NAMALWA (cell line): ENCODE measurements at regions not wholly inside any gene's neighbourhood (a gene's known extent, or its start where the extent isn't known, plus 50 kb on each side); places are given as distances from the start of the nearest gene placed in this dataset.
A peak's percentile ranks its signal among the peaks of the same experiment; 100 is the strongest.

Source experiments
- DNase-seq: peaks from one replicate; pipeline ENCODE4 v3.0.0-alpha.2; 2015; ENCODE audit warnings: low spot score

DNA sequence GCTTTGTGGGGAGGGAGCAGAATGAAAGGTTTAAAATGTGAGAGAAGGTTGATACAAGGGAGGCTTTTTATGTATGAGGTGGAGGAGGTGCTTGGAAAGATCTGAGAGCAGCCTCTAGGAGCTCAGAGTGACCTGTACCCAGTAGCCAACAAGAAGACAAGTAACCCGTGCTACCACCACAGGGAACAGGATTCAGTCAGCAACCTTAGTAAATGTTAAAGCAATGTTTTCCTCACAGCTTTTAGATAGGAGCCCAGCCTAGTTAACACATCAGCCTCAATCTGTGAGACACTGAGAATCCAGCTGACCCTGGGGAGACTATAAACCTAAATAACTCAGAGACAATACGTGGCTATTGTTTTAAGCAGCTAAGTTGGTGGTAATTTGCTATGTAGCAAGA lies 194.9 kb upstream of the NT5C1B start:
- no peak for DNase-seq

DNA sequence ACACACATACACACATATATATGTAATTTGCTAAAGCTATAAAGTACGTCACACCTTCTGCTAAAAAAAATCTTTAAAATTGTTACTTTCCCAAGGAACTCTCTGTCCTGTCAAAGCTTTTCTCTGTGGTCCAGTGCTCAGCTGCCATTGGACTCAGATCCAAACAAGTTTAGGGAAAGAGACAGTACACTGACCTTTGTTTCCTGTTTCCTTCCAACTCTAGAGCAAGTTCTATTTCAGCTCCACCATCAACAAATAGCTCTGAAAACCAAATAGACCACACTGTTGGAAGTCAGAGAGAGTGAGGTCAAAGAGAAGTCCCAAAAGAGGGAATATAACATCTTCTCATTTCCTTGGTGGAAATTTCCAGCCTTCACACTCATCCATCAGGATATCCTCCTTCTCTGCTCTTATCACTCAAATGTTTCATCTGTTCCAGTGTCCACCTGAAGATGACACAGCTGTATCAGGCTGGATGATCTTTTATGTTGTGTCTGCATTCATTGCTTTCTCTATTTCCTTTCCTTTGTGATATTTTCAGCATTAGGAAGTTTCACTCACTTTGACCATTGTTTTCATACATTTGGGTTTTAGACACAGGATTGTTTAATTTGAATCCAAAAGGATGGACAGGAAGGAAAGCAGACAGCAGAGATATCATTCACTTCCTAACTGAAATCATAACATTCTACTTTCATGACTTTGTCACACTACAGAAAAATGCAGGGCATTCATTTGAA lies 192.3 kb upstream of the NT5C1B start:
- no peak for DNase-seq

DNA sequence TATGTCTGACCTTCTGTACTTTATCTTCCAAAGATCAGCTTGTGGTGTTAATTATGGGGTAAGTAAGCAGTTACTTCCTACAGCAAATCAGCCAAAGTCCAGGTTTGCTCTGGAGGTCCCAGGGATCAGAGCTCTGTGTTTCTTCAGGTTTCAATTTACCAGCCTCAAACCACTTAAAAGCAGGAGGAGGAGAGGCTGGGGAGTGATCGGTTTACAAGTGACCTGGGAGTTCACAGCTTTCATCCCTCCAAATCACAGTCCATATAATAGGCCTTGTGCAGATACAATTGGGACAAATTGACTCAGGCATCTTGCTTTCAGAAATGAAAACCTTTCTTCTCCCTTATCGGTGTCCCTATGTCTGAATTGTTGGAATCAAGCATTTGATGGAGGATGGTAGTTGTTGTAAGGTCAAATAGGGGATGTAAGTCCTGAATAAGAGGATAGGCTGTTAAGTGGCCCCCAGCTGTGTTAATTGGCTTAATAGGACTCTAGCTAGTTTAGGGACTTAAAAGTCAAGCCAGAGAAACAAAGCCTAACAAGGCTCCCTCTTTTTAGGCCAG lies 188.0 kb upstream of the NT5C1B start:
- DNase-seq = no peak

DNA sequence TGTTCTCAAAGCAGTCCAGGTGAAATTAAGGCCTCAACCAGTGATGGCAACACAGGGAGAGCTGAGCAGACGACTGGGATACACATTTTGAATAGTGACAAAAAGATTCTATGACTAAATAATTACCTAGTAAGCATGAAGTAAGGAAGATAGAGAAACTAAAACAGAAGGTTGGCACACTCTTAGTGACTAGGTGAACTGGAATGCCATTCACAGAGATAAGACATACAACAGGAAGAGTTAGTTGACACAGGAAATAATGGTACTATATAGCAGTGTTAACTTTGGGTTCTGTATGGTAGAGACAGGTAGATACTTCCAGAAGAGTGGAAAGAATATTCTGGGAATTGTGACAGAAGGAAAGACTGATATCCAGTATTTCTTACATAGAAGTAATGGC lies 181.8 kb upstream of the NT5C1B start:
- DNase-seq = no peak

DNA sequence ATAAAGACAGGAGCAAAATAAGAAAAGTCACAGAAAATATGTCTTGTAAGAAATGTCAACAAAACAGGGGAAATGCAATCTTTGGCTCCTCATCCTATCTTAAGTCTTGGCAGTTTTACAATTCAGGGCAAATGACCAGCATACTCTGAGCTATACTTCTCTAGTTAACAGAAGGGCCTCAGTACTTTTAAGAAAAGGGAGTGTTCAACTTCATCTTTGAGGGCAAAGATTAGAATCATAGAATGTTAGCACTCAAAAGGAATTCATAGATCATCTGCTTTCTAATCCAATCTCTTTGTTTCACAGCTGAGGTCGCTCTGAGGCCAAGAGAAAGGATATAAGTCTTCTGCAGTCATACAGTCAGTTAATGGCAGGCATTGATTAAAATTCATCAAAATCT lies 174.0 kb upstream of the NT5C1B start:
- no peak for DNase-seq

DNA sequence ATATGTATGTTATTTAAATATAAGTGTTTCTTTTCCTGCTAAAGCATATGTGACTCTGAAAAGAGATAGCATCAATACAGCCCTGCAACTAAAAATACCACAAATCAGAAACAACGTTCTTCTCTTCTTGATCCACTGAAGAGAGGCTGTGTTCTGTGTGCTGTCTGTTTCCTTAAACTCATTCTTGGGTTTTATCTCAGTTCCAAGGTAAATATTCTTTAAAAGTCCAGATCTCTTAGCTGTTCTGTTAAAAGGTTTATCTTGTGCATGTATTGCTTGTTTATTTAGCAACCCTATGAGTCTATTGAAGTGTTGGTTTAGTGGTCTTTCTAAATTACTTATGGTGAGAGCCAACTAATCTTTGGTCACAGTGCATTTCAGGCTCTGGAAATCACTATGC lies 173.3 kb upstream of the NT5C1B start:
- no peak for DNase-seq

DNA sequence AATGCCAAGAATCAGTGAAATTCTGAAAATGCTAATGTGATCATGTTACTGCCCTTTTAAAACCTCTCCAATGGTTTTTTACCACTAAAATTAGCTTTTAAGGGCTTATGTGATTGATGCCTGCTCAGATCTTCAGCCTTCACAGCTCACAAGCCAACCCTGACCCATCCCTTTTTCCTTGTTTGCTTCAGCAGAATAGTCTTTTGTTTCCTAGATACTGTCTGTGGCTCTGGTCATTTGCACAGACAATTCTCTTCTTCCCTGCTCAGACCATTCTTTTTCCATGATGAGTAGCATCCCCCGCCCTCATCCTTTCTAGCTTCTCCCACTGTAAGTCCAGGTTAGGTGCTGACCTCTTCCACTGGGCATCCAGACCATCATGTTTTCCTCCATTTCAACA lies 164.9 kb upstream of the NT5C1B start:
- no peak for DNase-seq

DNA sequence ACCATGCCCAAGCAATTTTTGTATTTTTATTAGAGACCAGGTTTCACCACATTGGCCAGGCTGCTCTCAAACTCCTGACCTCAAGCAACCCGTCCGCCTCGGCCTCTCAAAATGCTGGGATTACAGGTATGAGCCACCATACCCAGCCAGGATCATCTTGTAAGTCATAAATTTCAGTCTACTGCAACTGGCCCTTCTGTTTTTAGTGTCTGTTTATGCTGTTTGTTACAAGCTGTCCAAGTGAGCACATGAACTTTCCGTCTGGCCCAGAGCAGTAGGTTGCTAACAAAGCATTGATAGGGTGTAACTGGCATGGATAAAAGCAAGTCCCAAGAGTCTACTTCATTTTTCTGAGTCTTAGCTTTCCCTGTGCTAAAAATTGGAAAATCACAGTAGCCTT lies 164.4 kb upstream of the NT5C1B start:
- no peak for DNase-seq

DNA sequence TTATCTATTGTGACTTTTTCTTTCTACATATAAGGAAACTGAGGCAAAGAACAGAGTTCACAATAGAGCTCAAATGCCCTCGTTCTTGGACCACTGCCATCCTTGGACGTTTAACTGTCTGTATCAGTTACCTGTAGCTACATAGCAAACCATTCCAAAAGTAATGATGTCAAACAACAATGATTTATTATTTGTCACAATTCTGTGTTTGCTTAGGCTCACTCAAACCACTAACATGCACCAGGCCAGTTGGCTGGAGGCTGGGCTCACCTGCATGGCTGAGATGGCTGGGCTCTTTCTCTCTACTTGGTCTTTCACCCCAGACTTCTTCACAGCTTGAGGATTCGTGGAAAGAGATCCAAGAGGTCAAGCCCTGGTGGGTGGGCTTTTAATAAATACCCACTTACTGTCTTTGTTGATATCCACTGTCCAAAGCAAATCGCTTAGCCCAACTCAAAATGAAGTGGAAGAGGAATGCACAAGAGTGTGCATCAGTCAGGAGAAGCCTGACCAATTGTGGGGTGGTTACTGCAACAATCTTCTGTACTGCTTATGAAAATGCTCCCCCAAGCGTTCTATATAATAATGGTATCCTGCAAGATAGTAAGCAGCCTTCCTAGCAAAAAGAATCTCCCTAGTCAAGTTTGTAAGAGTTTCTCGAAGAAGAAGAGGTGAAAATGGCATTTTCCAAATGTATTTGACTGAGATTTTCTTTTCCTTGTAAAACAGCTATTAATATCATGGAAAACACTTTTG lies 163.5 kb upstream of the NT5C1B start:
- peak; percentile 27 for DNase-seq

DNA sequence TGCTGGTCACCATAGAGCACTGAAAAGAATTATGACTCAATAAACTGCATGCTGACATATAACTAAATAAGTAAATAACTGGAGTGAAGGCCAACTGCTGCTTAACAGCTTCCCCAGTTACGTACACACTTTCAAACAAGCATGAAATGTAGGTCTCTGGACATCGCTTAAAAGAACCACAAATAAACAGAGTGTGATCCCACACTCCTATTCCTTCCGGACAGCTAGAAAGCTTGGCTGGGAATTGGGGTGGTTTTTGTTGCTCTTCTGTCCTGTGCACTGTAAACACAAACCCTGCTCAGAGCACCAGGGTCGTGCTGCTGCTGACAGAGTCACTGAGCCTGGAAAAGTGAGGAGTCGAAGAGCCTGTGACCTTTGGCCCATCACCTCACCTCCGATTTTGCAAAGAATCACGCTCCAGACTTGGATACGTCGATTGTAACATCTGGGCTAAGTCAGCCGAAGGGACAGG lies 162.7 kb upstream of the NT5C1B start:
- no peak for DNase-seq

DNA sequence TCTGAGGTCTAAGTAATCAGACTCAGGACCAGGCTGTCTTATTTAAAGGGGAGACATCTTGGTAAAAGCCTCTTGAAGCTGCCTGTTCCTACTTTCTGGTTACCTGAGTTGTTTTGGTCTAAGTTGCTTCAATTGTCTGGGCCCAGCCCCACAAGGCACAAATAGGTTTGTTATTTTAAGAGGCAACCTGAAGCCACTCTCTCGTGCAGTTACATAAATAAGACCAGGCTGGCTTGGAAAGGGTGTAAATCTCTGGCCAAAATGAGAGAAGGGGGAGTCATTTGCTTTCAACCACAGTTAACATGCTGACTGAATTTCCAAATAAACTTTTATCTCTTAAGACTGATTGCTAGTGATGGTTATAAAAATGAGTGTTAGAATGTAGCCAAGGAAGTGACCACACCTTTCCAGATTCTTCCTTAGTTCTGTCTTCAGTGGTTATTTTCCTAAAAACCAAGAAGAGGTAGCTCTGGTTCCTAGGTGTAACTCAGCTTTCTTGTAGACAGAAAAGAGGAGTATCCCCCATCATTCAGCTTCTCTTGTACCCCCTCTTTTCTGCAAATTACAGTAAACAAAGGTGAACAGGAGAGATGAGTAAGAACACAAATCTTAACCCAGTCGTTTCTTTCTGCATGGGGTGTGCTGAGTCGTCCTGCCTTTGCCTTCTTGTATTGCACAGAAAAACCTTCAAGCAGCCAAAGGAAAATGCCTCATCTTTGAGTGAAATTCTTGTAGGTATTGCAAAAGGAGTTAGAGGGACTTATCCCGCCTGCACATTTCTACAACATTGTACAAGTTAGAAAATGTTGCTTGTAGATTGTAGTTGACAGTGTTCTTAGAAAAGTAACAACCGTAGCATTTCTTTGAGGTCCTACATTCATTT lies 161.5 kb upstream of the NT5C1B start:
- DNase-seq = no peak

DNA sequence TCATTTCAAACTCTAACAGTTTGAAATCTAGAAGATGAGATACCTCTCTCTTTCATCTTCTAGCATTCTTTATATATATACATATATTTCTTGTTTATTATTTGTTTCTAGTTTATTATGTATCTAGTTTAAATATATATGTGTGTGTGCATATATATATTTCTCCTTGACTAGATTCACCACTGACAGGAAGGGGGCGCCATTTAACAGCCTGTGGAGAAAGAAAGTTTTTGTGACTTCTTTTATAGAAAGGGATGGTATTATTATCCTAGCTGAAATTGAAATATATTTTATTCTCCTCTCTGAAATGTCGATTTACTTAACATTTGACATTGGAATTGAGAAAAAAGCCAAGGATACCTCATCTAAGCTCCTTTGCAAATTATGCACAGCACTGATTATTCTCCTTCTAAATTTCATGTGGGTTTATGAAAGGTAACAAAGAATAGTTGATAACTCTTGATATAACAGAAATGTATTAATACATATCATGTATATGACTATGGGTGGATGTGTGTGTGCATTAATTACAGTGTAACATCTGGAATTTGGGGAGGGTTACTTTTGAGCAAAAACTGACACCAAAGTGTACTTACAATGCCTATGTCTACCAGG lies 160.7 kb upstream of the NT5C1B start:
- DNase-seq = peak; percentile 61

DNA sequence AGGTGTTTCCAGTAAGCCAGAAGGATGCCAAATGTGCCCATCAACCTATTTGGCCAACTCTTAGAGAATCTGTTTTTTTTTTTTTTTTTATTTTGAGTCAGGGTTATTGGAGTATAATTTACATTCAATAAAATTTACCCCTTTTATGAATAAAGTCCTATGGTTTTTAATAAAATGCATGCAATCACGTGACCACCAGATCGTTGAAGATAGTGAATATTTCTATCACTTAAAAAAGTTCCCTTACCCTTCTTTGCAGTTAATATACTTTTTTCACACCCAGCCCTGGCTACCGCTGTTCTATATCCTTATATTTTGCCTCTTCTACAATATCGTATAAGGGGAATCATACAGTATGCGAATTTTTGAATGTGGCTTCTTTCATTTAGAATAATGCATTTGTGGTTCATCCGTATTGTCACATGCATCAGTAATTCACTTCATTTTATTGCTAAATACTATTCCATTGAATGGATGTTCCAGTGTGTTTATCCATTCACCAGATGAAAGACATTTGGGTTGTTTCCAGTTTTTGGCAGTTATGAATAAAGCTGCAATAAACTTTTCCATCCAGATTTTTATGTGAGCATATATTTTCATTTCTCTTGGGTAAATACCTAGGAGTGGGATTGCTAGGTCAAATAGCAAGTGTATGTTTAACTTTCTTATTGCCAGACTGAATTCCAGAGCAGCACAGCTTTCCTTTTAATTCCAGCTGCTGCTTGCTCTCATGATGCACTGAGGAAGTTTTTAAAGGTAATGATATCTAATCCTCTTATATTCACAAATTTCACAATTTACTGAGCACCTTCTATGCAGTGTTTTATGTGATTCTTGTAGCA lies 156.3 kb upstream of the NT5C1B start:
- DNase-seq = no peak

DNA sequence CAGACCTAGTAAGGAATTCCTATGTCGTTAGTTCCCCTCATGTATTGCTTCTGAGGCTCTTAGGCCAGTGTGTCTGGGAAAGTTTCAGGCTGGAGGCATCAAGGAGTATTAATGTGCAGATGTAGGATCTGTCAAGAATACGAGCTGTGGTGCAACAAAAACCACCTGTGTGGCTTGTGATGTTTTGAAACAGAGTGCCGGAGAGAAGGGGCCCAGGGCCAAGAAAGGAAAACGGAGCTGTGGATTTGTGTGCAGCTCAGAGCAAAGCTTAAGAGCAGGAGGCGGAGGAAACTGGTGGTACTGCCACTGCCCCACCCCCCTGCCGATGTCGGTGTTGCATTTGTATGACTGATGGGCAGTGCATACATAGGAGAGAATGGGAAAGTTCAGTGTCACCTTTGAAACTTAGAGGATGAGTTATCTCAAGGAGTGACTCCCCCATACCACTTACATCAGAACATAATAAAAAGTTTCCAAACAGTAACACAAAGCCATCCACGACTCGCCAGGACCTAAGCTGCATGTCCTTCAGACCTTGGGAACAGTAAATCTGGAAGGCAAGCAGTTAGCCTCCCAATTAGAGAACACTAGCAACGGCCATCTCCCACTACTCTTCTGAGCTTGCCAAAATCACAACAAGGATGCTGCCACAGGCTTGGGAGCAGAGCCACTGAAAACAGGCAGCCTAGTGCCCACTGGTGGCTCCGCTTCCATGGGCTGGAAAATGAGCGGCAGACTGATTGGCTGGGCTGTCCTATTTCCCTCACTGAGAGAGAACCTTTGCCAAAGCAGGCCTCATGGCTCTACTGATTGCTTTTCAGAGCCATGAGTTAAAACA lies 152.7 kb upstream of the NT5C1B start:
- no peak for DNase-seq

DNA sequence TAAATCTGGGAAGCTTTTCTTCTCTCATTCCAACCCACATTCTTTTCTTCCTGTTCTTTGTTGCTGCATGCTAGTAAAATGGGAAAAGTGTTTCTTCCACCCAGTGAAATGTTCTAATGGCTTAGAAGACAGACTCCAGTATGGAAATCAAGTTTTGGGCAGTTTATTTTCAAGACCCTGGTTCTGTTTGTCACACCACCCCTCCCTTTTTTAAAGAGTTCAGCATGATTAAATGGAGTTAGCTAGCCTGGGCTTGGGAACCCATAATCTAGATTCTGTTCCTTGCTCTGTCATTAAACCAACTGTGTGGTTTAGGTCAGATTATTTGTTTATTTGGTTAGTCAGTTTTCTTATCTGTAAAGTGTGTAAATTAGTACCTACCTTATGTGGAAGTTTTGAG lies 151.8 kb upstream of the NT5C1B start:
- DNase-seq = no peak

DNA sequence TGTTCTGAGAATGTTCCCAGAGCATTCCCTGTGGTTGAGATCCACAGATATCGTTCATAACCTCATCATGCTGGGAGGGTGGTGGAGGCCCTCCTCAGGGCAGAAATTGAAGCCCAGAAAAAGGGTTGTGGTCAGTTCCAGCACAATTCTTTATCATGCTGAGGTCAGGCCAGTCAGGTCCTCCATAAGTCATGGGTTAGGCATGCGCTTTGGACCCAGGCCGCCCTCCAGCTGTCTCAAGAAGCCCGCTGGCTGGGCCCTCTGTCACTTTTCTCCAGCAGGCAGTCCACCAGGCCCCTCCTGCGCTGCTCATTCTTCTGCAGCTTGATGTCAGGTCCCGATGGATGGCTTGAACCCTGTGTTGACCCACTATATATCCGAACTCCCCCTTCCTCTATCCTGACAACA lies 151.1 kb upstream of the NT5C1B start:
- no peak for DNase-seq

DNA sequence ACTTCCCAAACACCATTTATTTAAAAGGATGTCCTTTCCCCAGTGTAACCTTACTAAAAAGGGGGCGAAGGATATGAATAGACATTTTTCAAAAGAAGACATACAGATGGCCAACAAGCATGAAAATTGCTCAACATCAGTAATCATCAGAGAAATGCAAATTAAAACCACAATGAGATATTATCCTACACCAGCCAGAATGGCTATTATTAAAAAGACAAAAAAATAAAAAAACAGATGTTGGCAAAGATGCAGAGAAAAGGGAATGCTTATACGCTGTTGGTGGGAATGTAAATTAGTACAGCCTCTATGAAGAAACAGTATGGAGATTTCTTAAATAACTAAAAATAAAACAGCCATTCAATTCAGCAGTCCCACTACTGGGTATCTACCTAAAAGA lies 142.3 kb upstream of the NT5C1B start:
- DNase-seq = no peak

DNA sequence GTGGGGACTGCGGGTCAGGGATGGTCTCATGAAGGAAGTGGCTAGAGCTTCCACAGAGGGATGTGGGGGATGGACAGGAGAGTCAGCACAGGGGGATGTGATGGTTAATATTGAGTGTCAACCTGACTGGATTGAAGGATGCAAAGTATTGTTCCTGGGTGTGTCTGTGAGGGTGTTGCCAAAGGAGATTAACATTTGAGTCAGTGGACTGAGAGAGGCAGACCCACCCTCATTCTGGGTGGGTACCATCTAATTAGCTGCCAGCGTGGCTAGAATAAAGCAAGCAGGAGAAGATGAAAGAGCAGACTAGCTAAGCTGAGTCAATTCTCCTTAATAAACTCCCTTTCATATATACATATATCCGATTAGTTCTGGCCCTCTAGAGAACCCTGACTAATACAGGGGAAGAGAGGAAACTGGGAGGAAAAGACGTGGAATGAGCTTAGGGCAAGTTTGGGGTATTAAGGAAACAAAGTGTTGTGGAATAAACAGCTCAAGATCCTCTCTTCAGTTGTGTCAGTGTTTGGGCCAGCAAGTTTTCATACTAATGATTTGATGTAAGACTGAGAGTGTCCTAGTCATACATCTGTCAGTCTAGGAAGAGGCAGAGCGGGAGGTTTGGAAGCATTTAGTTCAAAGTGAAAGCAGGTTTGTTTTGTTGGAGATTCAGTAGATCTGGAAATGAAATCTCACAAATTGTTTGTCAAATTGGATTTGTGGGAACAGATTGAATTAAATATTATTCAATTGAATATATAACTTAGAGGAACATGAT lies 135.2 kb upstream of the NT5C1B start:
- DNase-seq = no peak

DNA sequence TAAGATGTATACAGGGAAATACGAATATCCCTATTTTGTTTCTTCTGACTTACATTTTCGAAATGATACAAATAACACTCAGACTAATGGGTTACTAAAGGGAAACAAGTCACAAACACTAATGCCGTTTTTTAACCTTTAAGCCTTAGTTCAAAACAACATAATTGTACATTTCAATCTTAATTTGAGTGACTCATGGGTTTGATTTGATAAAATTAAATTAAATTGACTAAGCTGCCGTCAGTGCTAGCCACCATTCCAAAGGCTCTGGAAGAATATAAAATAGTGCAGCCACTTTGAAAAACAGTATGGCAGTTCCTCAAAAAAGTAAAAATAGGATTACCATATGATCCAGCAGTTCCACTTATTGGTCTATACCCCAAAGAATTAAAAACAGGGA lies 133.8 kb upstream of the NT5C1B start:
- DNase-seq = no peak
